AG09319 (cell line): ENCODE measurements at regions not wholly inside any gene's neighbourhood (a gene's known extent, or its start where the extent isn't known, plus 50 kb on each side); places are given as distances from the start of the nearest gene placed in this dataset.
"Not testable (repeated sequence)": the region's sequence is repeated elsewhere in the genome, so short reads cannot be mapped to it uniquely, and the experiment has no call there.

Experiments
- DNase-seq: peaks from one replicate; pipeline ENCODE4 v3.0.0-alpha.2; 2010; ENCODE audit warnings: low read depth; ENCODE audit errors: extremely low read depth
- TF ChIP-seq, protein P1 (sequence below): IDR thresholded peaks from 2 replicates; pipeline ENCODE4 v1.5.1; 2011; ENCODE audit warnings: low read depth, mild to moderate bottlenecking, inconsistent platforms, low read length, moderate library complexity

GRCh38 chr5:44675296-44675695 is 133.5 kb upstream of the MRPS30 start:
- TF ChIP-seq, protein P1, sequence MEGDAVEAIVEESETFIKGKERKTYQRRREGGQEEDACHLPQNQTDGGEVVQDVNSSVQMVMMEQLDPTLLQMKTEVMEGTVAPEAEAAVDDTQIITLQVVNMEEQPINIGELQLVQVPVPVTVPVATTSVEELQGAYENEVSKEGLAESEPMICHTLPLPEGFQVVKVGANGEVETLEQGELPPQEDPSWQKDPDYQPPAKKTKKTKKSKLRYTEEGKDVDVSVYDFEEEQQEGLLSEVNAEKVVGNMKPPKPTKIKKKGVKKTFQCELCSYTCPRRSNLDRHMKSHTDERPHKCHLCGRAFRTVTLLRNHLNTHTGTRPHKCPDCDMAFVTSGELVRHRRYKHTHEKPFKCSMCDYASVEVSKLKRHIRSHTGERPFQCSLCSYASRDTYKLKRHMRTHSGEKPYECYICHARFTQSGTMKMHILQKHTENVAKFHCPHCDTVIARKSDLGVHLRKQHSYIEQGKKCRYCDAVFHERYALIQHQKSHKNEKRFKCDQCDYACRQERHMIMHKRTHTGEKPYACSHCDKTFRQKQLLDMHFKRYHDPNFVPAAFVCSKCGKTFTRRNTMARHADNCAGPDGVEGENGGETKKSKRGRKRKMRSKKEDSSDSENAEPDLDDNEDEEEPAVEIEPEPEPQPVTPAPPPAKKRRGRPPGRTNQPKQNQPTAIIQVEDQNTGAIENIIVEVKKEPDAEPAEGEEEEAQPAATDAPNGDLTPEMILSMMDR: no peak
- no peak for DNase-seq

- no peak for DNase-seq
- TF ChIP-seq, protein P1: no peak
Measured at GRCh38 chr5:44674461-44674860, 134.3 kb upstream of the MRPS30 start.

- DNase-seq: not testable (repeated sequence)
Measured at GRCh38 chr5:44668471-44668870, 140.3 kb upstream of the MRPS30 start.

DNA sequence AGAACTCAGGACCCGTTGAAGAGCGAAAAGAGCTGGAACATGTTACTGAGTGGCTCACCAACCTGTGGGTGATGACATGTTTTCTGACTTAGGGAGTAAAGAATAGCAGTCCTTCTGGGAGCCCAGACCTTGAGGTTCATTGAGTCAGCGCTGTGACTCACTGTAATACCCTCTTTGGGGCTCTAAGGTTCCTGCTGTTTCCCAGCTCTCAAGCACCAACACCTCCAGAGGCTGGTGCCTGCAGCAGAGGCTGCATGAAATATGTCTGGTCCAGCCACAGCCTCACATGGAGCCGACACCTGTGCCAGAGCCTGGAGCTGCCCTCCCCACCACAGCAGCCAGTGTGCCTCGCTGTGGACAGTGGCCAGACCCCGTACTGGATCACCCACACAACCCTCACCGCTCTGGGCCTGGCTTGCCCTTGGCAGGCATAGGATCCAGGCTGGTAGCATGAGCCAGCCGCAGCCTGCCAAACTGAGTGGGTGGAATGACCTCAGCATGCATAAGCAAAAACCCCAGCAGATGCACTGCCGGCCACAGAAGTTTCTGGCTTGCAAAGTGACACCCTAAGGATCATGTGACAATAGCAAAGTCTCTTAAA is 143.5 kb upstream of the MRPS30 start:
- TF ChIP-seq, protein P1: no peak
- peak; percentile 5 for DNase-seq

GRCh38 chr5:44664711-44665100 is 144.0 kb upstream of the MRPS30 start:
- no peak for DNase-seq
- TF ChIP-seq, protein P1: no peak

DNA sequence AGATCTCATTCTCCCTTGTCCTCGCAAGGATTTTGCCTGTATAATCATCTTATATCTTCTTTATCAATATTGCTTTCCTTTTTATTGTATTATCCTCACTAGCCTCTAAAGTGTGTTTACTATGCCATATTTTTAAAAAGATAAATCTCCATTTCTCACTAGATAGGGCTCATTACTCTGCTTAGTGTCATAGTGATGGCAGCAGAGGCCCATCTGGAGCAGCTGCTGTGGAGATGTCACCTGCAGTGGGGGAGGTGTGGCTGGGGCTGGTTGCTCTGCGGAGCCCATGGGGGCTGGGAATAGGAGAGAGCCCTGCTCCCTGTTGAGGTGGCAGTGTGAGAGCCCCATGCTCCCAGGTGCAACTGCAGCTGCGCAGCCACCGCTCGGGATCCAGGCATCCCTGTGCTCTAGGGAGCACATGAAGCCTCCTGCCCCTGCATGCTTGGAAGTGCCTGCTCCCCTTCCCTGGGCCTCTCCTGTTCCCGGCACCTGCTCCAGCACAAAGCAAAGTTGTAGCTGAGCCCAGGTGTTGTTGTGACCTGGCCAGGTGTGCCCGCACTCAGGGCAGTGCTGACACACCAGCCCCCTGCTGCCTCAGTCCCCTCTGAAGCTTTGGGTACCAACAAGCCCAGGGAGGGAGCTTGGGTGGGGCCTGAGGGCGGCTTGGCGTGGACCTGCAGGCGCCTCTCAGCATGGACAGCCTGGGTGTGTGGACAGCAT is 144.6 kb upstream of the MRPS30 start:
- no peak for DNase-seq
- TF ChIP-seq, protein P1: no peak

GRCh38 chr5:44661851-44662250 is 146.9 kb upstream of the MRPS30 start:
- DNase-seq: no peak
- TF ChIP-seq, protein P1: no peak

DNA sequence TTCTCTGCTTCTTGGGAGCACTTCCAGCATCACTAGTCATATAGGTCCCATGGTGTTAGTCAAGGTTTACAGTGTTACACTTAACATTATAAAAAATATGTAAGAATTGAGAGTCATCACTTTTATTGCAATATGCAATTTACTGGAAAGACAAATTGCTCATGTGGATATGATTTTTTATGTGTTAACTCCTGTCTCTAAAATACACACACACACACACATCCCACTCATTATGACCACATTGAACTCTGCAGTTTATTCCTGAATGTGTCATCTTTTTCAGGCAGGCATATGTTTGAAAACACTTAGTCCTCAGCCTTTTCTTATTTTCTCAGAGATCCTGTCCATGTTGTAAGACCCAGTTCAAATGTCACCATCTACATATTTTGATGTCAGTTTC is 148.5 kb upstream of the MRPS30 start:
- TF ChIP-seq, protein P1: no peak
- no peak for DNase-seq
